ENCODE measurements at regions not wholly inside any gene's neighbourhood (a gene's known extent, or its start where the extent isn't known, plus 50 kb on each side); places are given as distances from the start of the nearest gene placed in this dataset.

GRCh38 chr2:189960346-189960745 is 102.2 kb downstream of the MSTN start:
- POLR2A ChIA-PET: no interaction called here
- CTCF ChIA-PET: no interaction called here

DNA sequence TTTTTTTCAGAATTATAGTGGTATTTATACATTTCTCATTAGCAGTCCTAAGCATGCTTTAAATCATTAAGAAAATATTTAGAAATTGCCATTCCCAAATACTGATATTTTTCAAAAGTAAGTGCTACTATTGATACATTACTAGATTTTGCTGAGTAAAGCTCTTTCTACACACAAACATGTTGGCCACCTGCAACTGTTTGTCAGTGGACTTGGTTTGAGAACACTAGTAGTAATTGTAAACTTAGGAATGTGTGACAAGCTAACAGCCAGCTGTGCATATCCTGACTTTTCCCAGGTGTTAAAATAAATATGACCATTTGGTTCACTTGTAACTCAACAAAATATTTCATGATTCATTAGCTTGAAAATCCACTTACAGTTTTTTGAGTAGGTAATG is 103.1 kb downstream of the MSTN start:
- TF ChIP-seq NFRKB (IDR thresholded peaks at IDR 0.05) (no peak), FOXA1 (IDR thresholded peaks at IDR 0.05) (no peak), SUZ12 (IDR thresholded peaks at IDR 0.05) (no peak), FOXM1 (IDR thresholded peaks at IDR 0.05; ENCODE audit: borderline replicate concordance) (no peak), ELF4 (IDR thresholded peaks at IDR 0.05) (no peak), LEF1 (IDR thresholded peaks at IDR 0.05; ENCODE audit: borderline replicate concordance) (no peak), CTBP1 (IDR thresholded peaks at IDR 0.05; ENCODE audit: borderline replicate concordance) (no peak)
- no peak for DNase-seq (ENCODE audit: extremely low spot score)
- ChIA-PET CTCF (no interaction called here), POLR2A (no interaction called here)

More at GRCh38 chr2:189960346-189960745, 102.2 kb downstream of the MSTN start:
- no peak for DNase-seq (ENCODE audit: extremely low spot score)
- TF ChIP-seq PKNOX1 (IDR thresholded peaks at IDR 0.05): no peak
- TF ChIP-seq LEF1 (IDR thresholded peaks at IDR 0.05; ENCODE audit: borderline replicate concordance): no peak
- TF ChIP-seq ELF4 (IDR thresholded peaks at IDR 0.05): no peak
- no peak for TF ChIP-seq BHLHE40 (IDR thresholded peaks at IDR 0.05; ENCODE audit: borderline replicate concordance)
- no peak for TF ChIP-seq HDGF (IDR thresholded peaks at IDR 0.05; ENCODE audit: borderline replicate concordance)
- TF ChIP-seq L3MBTL2 (conservative IDR thresholded peaks at IDR 0.05): no peak

GRCh38 chr2:189954989-189955388 is 107.5 kb downstream of the MSTN start:
- DNase-seq (ENCODE audit: extremely low spot score): no peak
- TF ChIP-seq ELF4 (IDR thresholded peaks at IDR 0.05): no peak
- ChIA-PET POLR2A (no interaction called here), CTCF (no interaction called here)

- no peak for TF ChIP-seq HDGF (IDR thresholded peaks at IDR 0.05; ENCODE audit: borderline replicate concordance)
- TF ChIP-seq ARNT (IDR thresholded peaks at IDR 0.05): no peak
- no peak for TF ChIP-seq FOXK2 (IDR thresholded peaks at IDR 0.05)
- no peak for TF ChIP-seq LEF1 (IDR thresholded peaks at IDR 0.05; ENCODE audit: borderline replicate concordance)
- TF ChIP-seq BHLHE40 (IDR thresholded peaks at IDR 0.05; ENCODE audit: borderline replicate concordance): no peak
- no peak for DNase-seq (ENCODE audit: extremely low spot score)
- ChIA-PET CTCF (interaction anchor here (0.7 kb wide), 1 partner anchor 38 kb away, joined by 3 read pairs; no protein-coding TSS in a partner anchor), POLR2A (no interaction called here)
These were observed 109.9 kb downstream of the MSTN start for GRCh38 chr2:189952536-189953109.

- ChIA-PET CTCF (interaction anchor here (0.7 kb wide), 1 partner anchor 37 kb away, joined by 3 read pairs; no protein-coding TSS in a partner anchor), POLR2A (no interaction called here)
- no peak for TF ChIP-seq LEF1 (IDR thresholded peaks at IDR 0.05; ENCODE audit: borderline replicate concordance)
- TF ChIP-seq BHLHE40 (IDR thresholded peaks at IDR 0.05; ENCODE audit: borderline replicate concordance): no peak
- no peak for TF ChIP-seq SP1 (IDR thresholded peaks at IDR 0.05)
- no peak for TF ChIP-seq ELF4 (IDR thresholded peaks at IDR 0.05)
- no peak for TF ChIP-seq ZNF384 (IDR thresholded peaks at IDR 0.05)
- TF ChIP-seq TARDBP (IDR thresholded peaks at IDR 0.05): no peak
- TF ChIP-seq PKNOX1 (IDR thresholded peaks at IDR 0.05): no peak
- no peak for TF ChIP-seq ARNT (IDR thresholded peaks at IDR 0.05)
- TF ChIP-seq HDGF (IDR thresholded peaks at IDR 0.05; ENCODE audit: borderline replicate concordance): no peak
- TF ChIP-seq L3MBTL2 (conservative IDR thresholded peaks at IDR 0.05): no peak
- TF ChIP-seq CTBP1 (IDR thresholded peaks at IDR 0.05; ENCODE audit: borderline replicate concordance): no peak
- TF ChIP-seq FOXM1 (IDR thresholded peaks at IDR 0.05; ENCODE audit: borderline replicate concordance): no peak
- no peak for TF ChIP-seq SUZ12 (IDR thresholded peaks at IDR 0.05)
- no peak for TF ChIP-seq FOXK2 (IDR thresholded peaks at IDR 0.05)
- no peak for TF ChIP-seq FOXA1 (IDR thresholded peaks at IDR 0.05)
- no peak for TF ChIP-seq NFRKB (IDR thresholded peaks at IDR 0.05)
- DNase-seq (ENCODE audit: extremely low spot score): no peak
These were observed 110.6 kb downstream of the MSTN start for GRCh38 chr2:189951791-189952535.

DNA sequence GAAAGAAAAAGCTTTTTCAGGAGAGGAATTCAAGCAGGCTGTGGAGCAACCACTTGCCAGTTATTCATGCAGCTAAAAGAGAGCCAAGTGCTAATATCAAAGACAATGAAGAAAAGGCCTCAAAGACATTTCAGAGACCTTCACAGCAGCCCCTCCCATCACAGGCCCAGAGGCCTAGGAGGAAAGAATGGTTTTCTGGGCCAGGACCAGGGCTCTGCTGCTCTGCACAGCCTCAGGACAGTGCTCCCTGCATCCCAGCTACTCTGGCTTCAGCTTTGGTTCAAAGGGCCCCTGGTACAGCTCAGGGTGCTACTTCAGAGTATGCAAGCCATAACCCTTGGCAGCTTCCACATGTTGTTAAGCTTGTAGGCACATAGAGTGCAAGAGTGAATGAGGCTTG is 119.5 kb downstream of the MSTN start:
- ChIA-PET POLR2A (no interaction called here), CTCF (no interaction called here)
- DNase-seq (ENCODE audit: extremely low spot score): no peak
- TF ChIP-seq TARDBP (IDR thresholded peaks at IDR 0.05) (no peak), L3MBTL2 (conservative IDR thresholded peaks at IDR 0.05) (no peak)

DNA sequence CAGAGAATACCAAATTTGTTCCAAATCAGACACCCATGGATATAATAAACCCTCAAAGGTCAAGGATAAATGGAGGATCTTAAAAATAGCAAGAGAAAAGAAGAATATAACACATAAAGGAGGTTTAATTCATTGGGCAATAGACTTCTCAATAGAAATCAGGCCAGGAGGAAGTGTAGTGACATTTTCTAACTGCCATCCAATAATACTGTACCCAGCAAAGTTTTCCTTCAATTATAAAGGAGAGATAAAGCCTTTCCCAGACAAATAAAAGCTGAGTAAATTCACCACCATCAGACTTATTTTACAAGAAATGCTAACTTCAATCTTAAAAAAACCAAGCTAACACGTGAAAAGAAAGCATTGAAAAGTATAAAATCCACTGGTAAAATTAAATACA is 121.6 kb downstream of the MSTN start:
- ChIA-PET POLR2A (no interaction called here), CTCF (no interaction called here)
- DNase-seq (ENCODE audit: extremely low spot score): no peak
- TF ChIP-seq NFRKB (IDR thresholded peaks at IDR 0.05): no peak

DNA sequence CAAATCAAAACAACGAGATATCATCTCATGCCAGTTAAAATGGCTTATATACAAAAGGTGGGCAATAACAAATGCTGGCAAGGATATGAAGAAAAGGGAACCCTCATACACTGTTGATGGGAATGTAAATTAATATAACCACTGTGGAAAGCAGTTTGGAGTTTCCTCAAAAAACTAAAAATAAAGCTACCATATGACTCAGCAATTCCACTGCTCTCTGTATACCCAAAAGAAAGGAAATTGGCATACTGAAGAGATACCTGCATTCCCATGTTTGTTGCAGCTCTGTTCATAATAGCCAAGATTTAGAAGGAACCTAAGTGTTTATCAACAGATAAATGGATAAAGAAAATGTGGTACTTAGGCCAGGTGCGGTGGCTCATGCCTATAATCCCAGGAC is 124.8 kb downstream of the MSTN start:
- CTCF ChIA-PET: no interaction called here
- TF ChIP-seq BHLHE40 (IDR thresholded peaks at IDR 0.05; ENCODE audit: borderline replicate concordance) (no peak), ARNT (IDR thresholded peaks at IDR 0.05) (no peak), PKNOX1 (IDR thresholded peaks at IDR 0.05) (no peak), FOXM1 (IDR thresholded peaks at IDR 0.05; ENCODE audit: borderline replicate concordance) (no peak), HDGF (IDR thresholded peaks at IDR 0.05; ENCODE audit: borderline replicate concordance) (no peak), FOXA1 (IDR thresholded peaks at IDR 0.05) (no peak), ZNF384 (IDR thresholded peaks at IDR 0.05) (no peak), LEF1 (IDR thresholded peaks at IDR 0.05; ENCODE audit: borderline replicate concordance) (no peak), NFRKB (IDR thresholded peaks at IDR 0.05) (no peak), ELF4 (IDR thresholded peaks at IDR 0.05) (no peak), SP1 (IDR thresholded peaks at IDR 0.05) (no peak), TARDBP (IDR thresholded peaks at IDR 0.05) (no peak), L3MBTL2 (conservative IDR thresholded peaks at IDR 0.05) (no peak), CTBP1 (IDR thresholded peaks at IDR 0.05; ENCODE audit: borderline replicate concordance) (no peak), FOXK2 (IDR thresholded peaks at IDR 0.05) (no peak), SUZ12 (IDR thresholded peaks at IDR 0.05) (no peak)
- DNase-seq (ENCODE audit: extremely low spot score): no peak
- POLR2A ChIA-PET: no interaction called here
